Neural cell (in vitro differentiated cells): ENCODE measurements at regions not wholly inside any gene's neighbourhood (a gene's known extent, or its start where the extent isn't known, plus 50 kb on each side); places are given as distances from the start of the nearest gene placed in this dataset.

ENCODE experiments used
- H2AFZ ChIP-seq: fragments of 200-600, 300-800 bp; sonication (generic), shearing (Covaris generic); 2 replicates; pipeline ENCODE4 v1.6.0; 2014; ENCODE audit warnings: low read depth, mild to moderate bottlenecking, antibody characterized with exemption, low read length, moderate library complexity
- H3F3A ChIP-seq: fragments of 200-600 bp; shearing (Covaris generic); 2 replicates; pipeline ENCODE4 v1.6.1; 2016; ENCODE audit warnings: mild to moderate bottlenecking, moderate library complexity, mixed read lengths, antibody characterized with exemption, low read length; ENCODE audit not compliant: insufficient read depth, poor library complexity, severe bottlenecking
- H3K27ac ChIP-seq: fragments of 200-600, 300-800 bp; sonication (generic), shearing (Covaris generic); 2 replicates; pipeline ENCODE4 v1.5.1; 2014; ENCODE audit warnings: mild to moderate bottlenecking, low read length, moderate library complexity
- H3K27me3 ChIP-seq: fragments of 300-800, 200-600 bp; sonication (generic), shearing (Covaris generic); 2 replicates; pipeline ENCODE4 v1.6.0; 2014; ENCODE audit warnings: mild to moderate bottlenecking, low read depth, low read length, moderate library complexity; ENCODE audit not compliant: insufficient read depth
- H3K36me3 ChIP-seq: fragments of 300-800, 200-600 bp; sonication (generic), shearing (Covaris generic); 2 replicates; pipeline ENCODE4 v1.5.1; 2014; ENCODE audit warnings: mild to moderate bottlenecking, antibody characterized with exemption, low read length, moderate library complexity; ENCODE audit not compliant: insufficient read depth
- H3K4me2 ChIP-seq: fragments of 300-800, 200-600 bp; sonication (generic), shearing (Covaris generic); 2 replicates; pipeline ENCODE4 v1.6.0; 2014; ENCODE audit warnings: mild to moderate bottlenecking, low read length
- H3K4me3 ChIP-seq: fragments of 300-800, 200-600 bp; sonication (generic), shearing (Covaris generic); 2 replicates; pipeline ENCODE4 v1.5.1; 2014; ENCODE audit warnings: mild to moderate bottlenecking, low read length, moderate library complexity
- H3K79me2 ChIP-seq: fragments of 200-600 bp; shearing (Covaris generic); replicated peaks from 2 replicates; pipeline ENCODE4 v1.6.0; 2014; ENCODE audit warnings: mild to moderate bottlenecking, low read length, moderate library complexity; ENCODE audit not compliant: insufficient read depth
- H3K9ac ChIP-seq: fragments of 300-800, 200-600 bp; sonication (generic), shearing (Covaris generic); 2 replicates; pipeline ENCODE4 v1.6.1; 2016; ENCODE audit warnings: mild to moderate bottlenecking, low read length, mixed read lengths
- H3K9me2 ChIP-seq: fragments of 200-600 bp; shearing (Covaris generic); 2 replicates; pipeline ENCODE4 v1.6.1; 2016; ENCODE audit warnings: mild to moderate bottlenecking, low read length, mixed read lengths; ENCODE audit not compliant: insufficient read depth
- H3K9me3 ChIP-seq: fragments of 200-600, 300-800 bp; sonication (generic), shearing (Covaris generic); 2 replicates; pipeline ENCODE4 v1.6.1; 2016; ENCODE audit warnings: mild to moderate bottlenecking, mixed run types, low read length, moderate library complexity, mixed read lengths
- H4K20me1 ChIP-seq: fragments of 200-600 bp; shearing (Covaris generic); 2 replicates; pipeline ENCODE4 v1.6.1; 2016; ENCODE audit warnings: mild to moderate bottlenecking, mixed run types; ENCODE audit not compliant: insufficient read depth
- CTCF ChIP-seq: fragments of 450-650 bp; IDR thresholded peaks from 2 replicates; pipeline ENCODE4 v1.5.1; 2014; ENCODE audit warnings: antibody characterized with exemption, mild to moderate bottlenecking, moderate library complexity; ENCODE audit not compliant: poor library complexity, severe bottlenecking
- EP300 ChIP-seq: fragments of 450-650 bp; conservative IDR thresholded peaks from 2 replicates; pipeline ENCODE4 v1.6.1; 2014; ENCODE audit warnings: antibody characterized with exemption, mild to moderate bottlenecking, moderate library complexity; ENCODE audit not compliant: poor library complexity, severe bottlenecking
- EZH2 ChIP-seq: fragments of 200-600, 300-800 bp; shearing (Covaris generic), sonication (generic); IDR thresholded peaks from 2 replicates; pipeline ENCODE4 v1.6.1; 2014; ENCODE audit warnings: antibody characterized with exemption, low read length, borderline replicate concordance, mild to moderate bottlenecking; ENCODE audit not compliant: insufficient read depth, poor library complexity, severe bottlenecking
- MXI1 ChIP-seq: fragments of 450-650 bp; conservative IDR thresholded peaks from 2 replicates; pipeline ENCODE4 v1.6.1; 2014; ENCODE audit warnings: antibody characterized with exemption, mild to moderate bottlenecking; ENCODE audit not compliant: poor library complexity, severe bottlenecking
- POLR2AphosphoS5 ChIP-seq: IDR thresholded peaks from 2 replicates; pipeline ENCODE4 v1.6.1; 2012
- RAD21 ChIP-seq: fragments of 450-650 bp; conservative IDR thresholded peaks from 2 replicates; pipeline ENCODE4 v1.6.1; 2014; ENCODE audit warnings: antibody characterized with exemption, mild to moderate bottlenecking, moderate library complexity
- REST ChIP-seq: IDR thresholded peaks from 2 replicates; pipeline ENCODE4 v1.6.1; 2012; ENCODE audit warnings: borderline replicate concordance
- SMC3 ChIP-seq: fragments of 450-650 bp; conservative IDR thresholded peaks from 2 replicates; pipeline ENCODE4 v1.6.1; 2014; ENCODE audit warnings: antibody characterized with exemption, mild to moderate bottlenecking, moderate library complexity; ENCODE audit not compliant: poor library complexity
- TAF1 ChIP-seq: IDR thresholded peaks from 2 replicates; pipeline ENCODE4 v1.6.1; 2012; ENCODE audit warnings: low read depth

DNA sequence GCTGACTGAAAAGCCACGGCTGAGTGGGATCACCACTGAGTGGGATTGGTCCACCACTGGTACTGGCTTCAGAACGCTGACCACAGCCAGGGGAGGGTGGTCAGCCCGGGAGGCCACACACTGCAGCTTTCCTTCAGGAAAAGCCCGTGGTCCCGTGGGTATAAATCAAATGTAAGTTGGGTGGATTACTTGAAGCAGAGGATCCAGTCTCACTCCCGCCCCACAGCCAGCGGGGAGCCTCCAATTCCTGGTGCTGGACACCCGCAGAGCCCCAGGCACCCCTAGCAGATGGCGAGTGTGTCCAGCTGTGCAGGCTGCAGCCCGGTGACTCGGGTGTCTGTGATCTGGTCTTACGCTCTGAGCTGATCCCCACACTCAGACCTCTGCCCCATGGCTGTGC lies 231.1 kb upstream of the ZNF32 start:
- Histone ChIP-seq H3K4me2 (no peak overlapping the region), H3K27me3 (no peaks in the 10 kb centered on the region), H3F3A (no peaks in the 10 kb centered on the region), H3K9me2 (no peaks in the 10 kb centered on the region), H4K20me1 (no peaks in the 10 kb centered on the region), H3K9ac (no peak overlapping the region), H3K79me2 (no peaks in the 10 kb centered on the region), H3K27ac (no peak overlapping the region), H3K9me3 (no peaks in the 10 kb centered on the region), H3K36me3 (no peaks in the 10 kb centered on the region), H3K4me3 (no peak overlapping the region), H2AFZ (no peak overlapping the region)
- TF ChIP-seq TAF1 (no peak), REST (no peak), RAD21 (no peak), EZH2 (no peak), CTCF (no peak), SMC3 (no peak), EP300 (no peak), POLR2AphosphoS5 (no peak), MXI1 (no peak)

DNA sequence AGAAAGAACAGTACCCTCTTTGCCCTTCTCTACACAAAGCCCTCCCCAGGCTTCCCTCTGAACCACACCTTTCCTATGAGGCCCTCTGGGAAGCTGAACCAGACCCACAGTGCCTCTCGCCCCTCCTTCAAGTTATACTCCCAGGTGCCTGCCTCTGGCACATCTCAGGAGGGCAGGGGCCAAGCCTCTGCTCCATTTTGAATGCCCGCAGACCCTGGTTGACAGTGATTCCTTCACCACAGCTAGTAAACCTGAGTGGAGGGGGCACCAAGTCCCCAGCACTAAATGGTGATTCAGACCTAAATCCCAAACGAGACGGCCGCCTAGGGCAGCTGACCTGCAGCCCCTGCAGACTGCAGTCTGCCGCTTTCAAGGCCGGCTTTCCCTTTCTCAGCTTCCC lies 230.5 kb upstream of the ZNF32 start:
- H3K27ac ChIP-seq, result no peak overlapping the region

More for the DNA sequence above, 230.5 kb upstream of the ZNF32 start:
- Histone ChIP-seq H3K9me3 (no peaks in the 10 kb centered on the region), H3K27me3 (no peaks in the 10 kb centered on the region), H3K4me2 (no peak overlapping the region), H3K36me3 (no peaks in the 10 kb centered on the region), H4K20me1 (no peaks in the 10 kb centered on the region), H3K9ac (no peak overlapping the region), H3K9me2 (no peaks in the 10 kb centered on the region), H3F3A (no peaks in the 10 kb centered on the region), H2AFZ (no peak overlapping the region), H3K4me3 (no peak overlapping the region), H3K79me2 (no peaks in the 10 kb centered on the region)
- TF ChIP-seq TAF1, result no peak
- TF ChIP-seq POLR2AphosphoS5, result no peak
- no peak for TF ChIP-seq EZH2
- no peak for TF ChIP-seq RAD21
- no peak for TF ChIP-seq SMC3
- no peak for TF ChIP-seq EP300
- no peak for TF ChIP-seq MXI1
- no peak for TF ChIP-seq CTCF
- TF ChIP-seq REST, result no peak
